HCT116 (cell line): ENCODE measurements at regions not wholly inside any gene's neighbourhood (a gene's known extent, or its start where the extent isn't known, plus 50 kb on each side); places are given as distances from the start of the nearest gene placed in this dataset.

ENCODE experiments used
- ATAC-seq: fragments of 200-7000 bp; cut with Tn5 transposase; 2 replicates; pipeline ENCODE4 v1.9.1; 2020; ENCODE audit warnings: mild to moderate bottlenecking, moderate library complexity
- BruUV-seq: library from RNA; stranded (reverse); fragments of 400-500 nt; replicated peaks from 2 replicates; lab custom pipeline; 2021; lab: Mats Ljungman, UMichigan
- CTCF ChIA-PET: fragments of 300-600 bp; sonication (Branson Sonifier 250); formaldehyde crosslinking; loops from one replicate; lab custom pipeline; 2021; ENCODE audit warnings: antibody characterized with exemption; lab: Charles Lee
- POLR2A ChIA-PET: fragments of 300-600, 350-600 bp; sonication (Branson Sonifier 250); formaldehyde crosslinking; loops from one replicate; lab custom pipeline; 2021; ENCODE audit warnings: antibody characterized with exemption; lab: Charles Lee
- RAD21 ChIA-PET, 2 experiments: fragments of 300-600 bp; sonication (Branson Sonifier 250); formaldehyde crosslinking; loops; one replicate each; lab custom pipeline; 2023; ENCODE audit warnings: low total read pairs in 2 of 2; ENCODE audit not compliant: uncharacterized antibody in 2 of 2, unreplicated experiment in 2 of 2, low non-redundant PET in 1 of 2; lab: Charles Lee
- DNase-seq: peaks from one replicate; pipeline ENCODE4 v3.0.0-alpha.2; 2010; ENCODE audit warnings: low read depth, low spot score
- H2AFZ ChIP-seq: fragments of 200-600 bp; shearing (Covaris generic), sonication (generic); 2 replicates; pipeline ENCODE4 v1.6.1; 2017; ENCODE audit warnings: low read depth, mixed run types, mixed read lengths, antibody characterized with exemption, low read length; ENCODE audit not compliant: poor library complexity, severe bottlenecking
- H3K27ac ChIP-seq: 2 replicates; pipeline ENCODE4 v1.5.1; 2012; ENCODE audit warnings: low read depth, low read length
- H3K27me3 ChIP-seq: fragments of 200-600 bp; sonication (generic); 2 replicates; pipeline ENCODE4 v1.6.1; 2016; ENCODE audit warnings: mixed run types, low read length, mixed read lengths; ENCODE audit not compliant: insufficient read depth
- H3K36me3 ChIP-seq, 2 experiments: fragments of 200-500 bp in 1 of 2; fragments of 200-600 bp in 1 of 2; sonication (Bioruptor generic) in 1 of 2; sonication (generic) in 1 of 2; 2 replicates each; pipeline versions ENCODE4 v1.5.1 to v1.6.1; 2014 to 2016; ENCODE audit warnings: low read length in 2 of 2, inconsistent platforms in 1 of 2, mixed read lengths in 1 of 2, mixed run types in 1 of 2; ENCODE audit not compliant: insufficient read depth in 2 of 2, control insufficient read depth in 1 of 2
- H3K4me1 ChIP-seq, 2 experiments: fragments of 200-600 bp in 1 of 2; sonication (generic) in 1 of 2; 2 replicates each; pipeline versions ENCODE4 v1.5.1 to v1.6.1; 2012 to 2017; ENCODE audit warnings: low read length in 2 of 2, inconsistent platforms in 1 of 2, mild to moderate bottlenecking in 1 of 2, mixed read lengths in 1 of 2, mixed run types in 1 of 2, moderate library complexity in 1 of 2; ENCODE audit not compliant: insufficient read depth in 2 of 2, control insufficient read depth in 1 of 2
- H3K4me2 ChIP-seq: fragments of 200-600 bp; sonication (generic); 2 replicates; pipeline ENCODE4 v1.6.1; 2017; ENCODE audit warnings: mixed run types, low read length, mixed read lengths
- H3K4me3 ChIP-seq, 2 experiments: fragments of 200-600 bp in 1 of 2; sonication (generic) in 1 of 2; replicated peaks in 1 of 2; 2 replicates each; pipeline ENCODE4 v1.5.1; 2011 to 2016; ENCODE audit warnings: low read length in 2 of 2, control low read depth in 1 of 2, low read depth in 1 of 2, mild to moderate bottlenecking in 1 of 2, mixed read lengths in 1 of 2, mixed run types in 1 of 2
- H3K79me2 ChIP-seq: fragments of 200-600 bp; sonication (generic); 2 replicates; pipeline ENCODE4 v1.6.1; 2017; ENCODE audit warnings: mild to moderate bottlenecking, mixed run types, low read length, moderate library complexity, mixed read lengths; ENCODE audit not compliant: insufficient read depth
- H3K9ac ChIP-seq: fragments of 200-600 bp; sonication (generic); 2 replicates; pipeline ENCODE4 v1.6.1; 2016; ENCODE audit warnings: low read length, mixed read lengths
- H3K9me2 ChIP-seq: fragments of 200-600 bp; sonication (generic), shearing (Covaris generic); 2 replicates; pipeline ENCODE4 v1.6.1; 2017; ENCODE audit warnings: mixed run types, mild to moderate bottlenecking, moderate library complexity; ENCODE audit not compliant: insufficient read depth
- H3K9me3 ChIP-seq, 2 experiments: fragments of 200-500 bp in 1 of 2; fragments of 200-600 bp in 1 of 2; sonication (Bioruptor generic) in 1 of 2; sonication (generic) in 1 of 2; 2 replicates each; pipeline ENCODE4 v1.6.1; 2014 to 2017; ENCODE audit warnings: low read length in 2 of 2, mixed read lengths in 2 of 2, inconsistent platforms in 1 of 2, low read depth in 1 of 2, mild to moderate bottlenecking in 1 of 2, mixed run types in 1 of 2, moderate library complexity in 1 of 2; ENCODE audit not compliant: control insufficient read depth in 1 of 2, insufficient read depth in 1 of 2
- H4K20me1 ChIP-seq: fragments of 200-600 bp; sonication (generic), shearing (Covaris generic); 2 replicates; pipeline ENCODE4 v1.6.1; 2017; ENCODE audit warnings: mixed run types, mild to moderate bottlenecking, moderate library complexity; ENCODE audit not compliant: insufficient read depth
- ATF3 ChIP-seq: IDR thresholded peaks from 2 replicates; pipeline ENCODE4 v1.6.1; 2012
- CBX3 ChIP-seq: IDR thresholded peaks from 2 replicates; pipeline ENCODE4 v1.6.1; 2012; ENCODE audit warnings: low read depth
- EZH2 ChIP-seq: fragments of 200-600 bp; sonication (generic); IDR thresholded peaks from 2 replicates; pipeline ENCODE4 v1.6.1; 2017; ENCODE audit warnings: antibody characterized with exemption, mixed run types
- EZH2phosphoT487 ChIP-seq: fragments of 200-600 bp; IDR thresholded peaks from 2 replicates; pipeline ENCODE4 v1.6.1; 2018; ENCODE audit warnings: antibody characterized with exemption, borderline replicate concordance
- FOSL1 ChIP-seq: IDR thresholded peaks from 2 replicates; pipeline ENCODE4 v1.6.1; 2012; ENCODE audit warnings: low read depth
- JUND ChIP-seq: IDR thresholded peaks from 2 replicates; pipeline ENCODE4 v1.6.1; 2012
- POLR2A ChIP-seq: IDR thresholded peaks from 2 replicates; pipeline ENCODE4 v1.7.0; 2011; ENCODE audit warnings: borderline replicate concordance; ENCODE audit not compliant: insufficient read depth, insufficient read length; ENCODE audit errors: extremely low read depth
- POLR2AphosphoS5 ChIP-seq: IDR thresholded peaks from 2 replicates; pipeline ENCODE4 v1.6.1; 2011; ENCODE audit warnings: mild to moderate bottlenecking, low read depth, low read length, moderate library complexity
- RAD21 ChIP-seq: IDR thresholded peaks from 2 replicates; pipeline ENCODE4 v1.6.1; 2012; ENCODE audit warnings: low read depth, mild to moderate bottlenecking
- REST ChIP-seq: IDR thresholded peaks from 2 replicates; pipeline ENCODE4 v1.6.1; 2012; ENCODE audit warnings: low read depth
- SIN3A ChIP-seq: IDR thresholded peaks from 2 replicates; pipeline ENCODE4 v1.6.1; 2012; ENCODE audit warnings: low read depth
- SP1 ChIP-seq: IDR thresholded peaks from 2 replicates; pipeline ENCODE4 v1.6.1; 2012; ENCODE audit warnings: low read depth
- TCF7L2 ChIP-seq: IDR thresholded peaks from 2 replicates; pipeline ENCODE4 v1.7.0; 2011; ENCODE audit warnings: borderline replicate concordance, inconsistent platforms; ENCODE audit not compliant: insufficient read depth, insufficient read length; ENCODE audit errors: extremely low read depth
- YY1 ChIP-seq: IDR thresholded peaks from 2 replicates; pipeline ENCODE4 v1.6.1; 2011; ENCODE audit warnings: low read length, low read depth, moderate library complexity, mild to moderate bottlenecking; ENCODE audit not compliant: insufficient replicate concordance; ENCODE audit errors: extremely low read depth
- ZFX ChIP-seq: fragments of 450-650 bp; IDR thresholded peaks from 2 replicates; pipeline ENCODE4 v1.6.1; 2017
- ZNF274 ChIP-seq: fragments of 200-500 bp; sonication (Bioruptor generic); IDR thresholded peaks from 2 replicates; pipeline ENCODE4 v1.6.1; 2014; ENCODE audit warnings: mild to moderate bottlenecking, low read depth, low read length, inconsistent platforms
- intact Hi-C: fragments of 100-400 bp; cut with micrococcal nuclease; formaldehyde crosslinking; loops from 2 replicates; pipeline ENCODE4 v1.10.0; 2022

- no peaks in the 10 kb centered on the region for H3K4me1 ChIP-seq
- H4K20me1 ChIP-seq, result no peaks in the 10 kb centered on the region
- no peak overlapping the region for H2AFZ ChIP-seq
- RAD21 ChIA-PET, result no interaction called here
- no peaks in the 10 kb centered on the region for H3K27me3 ChIP-seq
- intact Hi-C loops, result no loop called here
- BruUV-seq, result no TSS peak
- H3K4me2 ChIP-seq, result no peak overlapping the region
- H3K9ac ChIP-seq, result no peak overlapping the region
- POLR2A ChIA-PET, result no interaction called here
- CTCF ChIA-PET, result no interaction called here
- H3K9me3 ChIP-seq, result no peaks in the 10 kb centered on the region
- no peaks in the 10 kb centered on the region for H3K79me2 ChIP-seq
- no peak for ATAC-seq
- TF ChIP-seq CBX3 (no peak), JUND (no peak), YY1 (no peak), ZFX (no peak), EZH2phosphoT487 (no peak), EZH2 (no peak), SIN3A (no peak)
- H3K36me3 ChIP-seq, result no peaks in the 10 kb centered on the region
- no peak overlapping the region for H3K4me3 ChIP-seq
- H3K27ac ChIP-seq, result no peak overlapping the region
- no peak for DNase-seq
- H3K9me2 ChIP-seq, result no peaks in the 10 kb centered on the region
These were observed 171.2 kb downstream of the ETS2 start for GRCh38 chr21:38976900-38977299.

- POLR2A ChIA-PET, result no interaction called here
- RAD21 ChIA-PET, result no interaction called here
- DNase-seq (no peak), ATAC-seq (no peak)
- Histone ChIP-seq H2AFZ (no peak overlapping the region), H3K27me3 (no peaks in the 10 kb centered on the region), H3K27ac (no peak overlapping the region), H3K9me3 (no peaks in the 10 kb centered on the region), H3K79me2 (no peaks in the 10 kb centered on the region), H3K9me2 (no peaks in the 10 kb centered on the region), H3K36me3 (no peaks in the 10 kb centered on the region), H3K4me1 (no peaks in the 10 kb centered on the region), H3K4me2 (no peak overlapping the region), H4K20me1 (no peaks in the 10 kb centered on the region), H3K4me3 (no peak overlapping the region), H3K9ac (no peak overlapping the region)
- BruUV-seq, result no TSS peak
- CTCF ChIA-PET, result no interaction called here
- intact Hi-C loops, result no loop called here
- TF ChIP-seq ZFX, result no peak
- TF ChIP-seq YY1, result no peak
- TF ChIP-seq EZH2phosphoT487, result no peak
- no peak for TF ChIP-seq TCF7L2
- TF ChIP-seq FOSL1, result no peak
- TF ChIP-seq POLR2A, result no peak
- no peak for TF ChIP-seq ATF3
- no peak for TF ChIP-seq EZH2
- no peak for TF ChIP-seq CBX3
- no peak for TF ChIP-seq SP1
- TF ChIP-seq RAD21, result no peak
- no peak for TF ChIP-seq SIN3A
- no peak for TF ChIP-seq POLR2AphosphoS5
- no peak for TF ChIP-seq ZNF274
- TF ChIP-seq REST, result no peak
These were observed 167.8 kb downstream of the ETS2 start for GRCh38 chr21:38973552-38973951.
